H9 (cell line): ENCODE measurements at regions not wholly inside any gene's neighbourhood (a gene's known extent, or its start where the extent isn't known, plus 50 kb on each side); places are given as distances from the start of the nearest gene placed in this dataset.

Experiments used
- DNase-seq: peaks from one replicate; pipeline ENCODE4 v3.0.0-alpha.2; 2017
- H2AFZ ChIP-seq: one replicate; pipeline ENCODE4 v1.6.1; 2013; ENCODE audit warnings: mild to moderate bottlenecking, low read length, control low read depth, moderate library complexity
- H2AK5ac ChIP-seq: 2 replicates; pipeline ENCODE4 v1.6.1; 2013; ENCODE audit warnings: low read length, control low read depth, mixed read lengths; ENCODE audit not compliant: insufficient read length
- H2BK120ac ChIP-seq: one replicate; pipeline ENCODE4 v1.6.1; 2013; ENCODE audit warnings: low read depth, mild to moderate bottlenecking, low read length, control low read depth, inconsistent platforms; ENCODE audit not compliant: poor library complexity, severe bottlenecking
- H2BK12ac ChIP-seq: 2 replicates; pipeline ENCODE4 v1.6.1; 2013; ENCODE audit warnings: low read length, control low read depth, mixed read lengths, low read depth; ENCODE audit not compliant: insufficient read length
- H2BK15ac ChIP-seq: 2 replicates; pipeline ENCODE4 v1.6.1; 2013; ENCODE audit warnings: low read depth, low read length, control low read depth
- H2BK20ac ChIP-seq: one replicate; pipeline ENCODE4 v1.6.1; 2013; ENCODE audit warnings: low read depth, mild to moderate bottlenecking, low read length, control low read depth, inconsistent platforms; ENCODE audit not compliant: poor library complexity, severe bottlenecking
- H2BK5ac ChIP-seq: 2 replicates; pipeline ENCODE4 v1.6.1; 2013; ENCODE audit warnings: low read length, control low read depth, mixed read lengths; ENCODE audit not compliant: insufficient read length
- H3K14ac ChIP-seq: 2 replicates; pipeline ENCODE4 v1.6.1; 2013; ENCODE audit warnings: low read length, control low read depth; ENCODE audit not compliant: insufficient read depth
- H3K18ac ChIP-seq: 2 replicates; pipeline ENCODE4 v1.6.1; 2013; ENCODE audit warnings: low read depth, mild to moderate bottlenecking, mixed read lengths, low read length, control low read depth; ENCODE audit not compliant: insufficient read length
- H3K23ac ChIP-seq: 2 replicates; pipeline ENCODE4 v1.6.1; 2013; ENCODE audit warnings: low read length, control low read depth, mixed read lengths, low read depth; ENCODE audit not compliant: insufficient read length
- H3K23me2 ChIP-seq: 2 replicates; pipeline ENCODE4 v1.6.1; 2013; ENCODE audit warnings: low read depth, mild to moderate bottlenecking, mixed read lengths, low read length, control low read depth; ENCODE audit not compliant: insufficient read length, poor library complexity, severe bottlenecking
- H3K27ac ChIP-seq: 2 replicates; pipeline ENCODE4 v1.5.1; 2013; ENCODE audit warnings: low read length, control low read depth, mixed read lengths, low read depth; ENCODE audit not compliant: insufficient read length
- H3K27me3 ChIP-seq: 2 replicates; pipeline ENCODE4 v1.6.1; 2013; ENCODE audit warnings: low read length, control low read depth, inconsistent platforms; ENCODE audit not compliant: insufficient read depth
- H3K4ac ChIP-seq: 2 replicates; pipeline ENCODE4 v1.6.1; 2013; ENCODE audit warnings: low read depth, mild to moderate bottlenecking, control low read depth, inconsistent platforms, low read length, moderate library complexity
- H3K4me1 ChIP-seq: 2 replicates; pipeline ENCODE4 v1.6.1; 2013; ENCODE audit warnings: low read length, control low read depth, inconsistent platforms; ENCODE audit not compliant: insufficient read depth
- H3K4me2 ChIP-seq: 2 replicates; pipeline ENCODE4 v1.6.1; 2013; ENCODE audit warnings: low read length, control low read depth, mixed read lengths; ENCODE audit not compliant: insufficient read length, insufficient read depth
- H3K56ac ChIP-seq: 2 replicates; pipeline ENCODE4 v1.6.1; 2013; ENCODE audit warnings: low read depth, mild to moderate bottlenecking, mixed read lengths, low read length, control low read depth; ENCODE audit not compliant: insufficient read length
- H3K79me1 ChIP-seq: 2 replicates; pipeline ENCODE4 v1.6.1; 2013; ENCODE audit warnings: low read depth, mild to moderate bottlenecking, moderate library complexity, low read length, control low read depth, inconsistent platforms; ENCODE audit not compliant: insufficient read depth, poor library complexity, severe bottlenecking
- H3K79me2 ChIP-seq: 2 replicates; pipeline ENCODE4 v1.6.1; 2013; ENCODE audit warnings: low read length, control low read depth, inconsistent platforms; ENCODE audit not compliant: insufficient read depth
- H3K9ac ChIP-seq: 2 replicates; pipeline ENCODE4 v1.6.1; 2013; ENCODE audit warnings: low read length, control low read depth, mixed read lengths; ENCODE audit not compliant: insufficient read length; ENCODE audit errors: extremely low read depth
- H3K9me3 ChIP-seq: one replicate; pipeline ENCODE4 v1.6.1; 2013; ENCODE audit warnings: low read depth, low read length, inconsistent platforms; ENCODE audit not compliant: control insufficient read depth
- H3T11ph ChIP-seq: one replicate; pipeline ENCODE4 v1.6.1; 2013; ENCODE audit warnings: mild to moderate bottlenecking, low read length, control low read depth, inconsistent platforms
- H4K20me1 ChIP-seq: one replicate; pipeline ENCODE4 v1.6.1; 2013; ENCODE audit not compliant: control insufficient read depth, insufficient read length, insufficient read depth
- H4K5ac ChIP-seq: 2 replicates; pipeline ENCODE4 v1.6.1; 2013; ENCODE audit warnings: low read depth, mild to moderate bottlenecking, mixed read lengths, low read length, control low read depth; ENCODE audit not compliant: insufficient read length
- H4K8ac ChIP-seq: replicated peaks from 2 replicates; pipeline ENCODE4 v1.6.1; 2013; ENCODE audit warnings: low read length, control low read depth, mixed read lengths, low read depth; ENCODE audit not compliant: insufficient read length
- H4K91ac ChIP-seq: 2 replicates; pipeline ENCODE4 v1.6.1; 2013; ENCODE audit warnings: low read depth, mild to moderate bottlenecking, moderate library complexity, mixed read lengths, low read length, control low read depth; ENCODE audit not compliant: insufficient read length
- H3K27ac Mint-ChIP-seq, 3 experiments: 2 replicates in 2 of 3; 3 replicates in 1 of 3; pipeline ENCODE4 v1.8.0; 2020 to 2021; ENCODE audit warnings: mixed read lengths in 3 of 3, mild to moderate bottlenecking in 1 of 3, moderate library complexity in 1 of 3
- H3K27me3 Mint-ChIP-seq: 2 replicates; pipeline ENCODE4 v1.8.0; 2021; ENCODE audit warnings: low read depth, mild to moderate bottlenecking, moderate library complexity, mixed read lengths
- H3K36me3 Mint-ChIP-seq, 3 experiments: 2 replicates in 2 of 3; 3 replicates in 1 of 3; pipeline ENCODE4 v1.8.0; 2020 to 2021; ENCODE audit warnings: low read depth in 3 of 3, mixed read lengths in 3 of 3; ENCODE audit not compliant: insufficient read depth in 1 of 3
- H3K4me1 Mint-ChIP-seq, 2 experiments: 2 replicates each; pipeline ENCODE4 v1.8.0; 2020; ENCODE audit warnings: mixed read lengths in 2 of 2
- H3K4me3 Mint-ChIP-seq, 2 experiments: 2 replicates in 1 of 2; 3 replicates in 1 of 2; pipeline ENCODE4 v1.8.0; 2020 to 2021; ENCODE audit warnings: mild to moderate bottlenecking in 2 of 2, mixed read lengths in 2 of 2, moderate library complexity in 1 of 2
- H3K9me3 Mint-ChIP-seq, 2 experiments: 2 replicates in 1 of 2; 3 replicates in 1 of 2; pipeline ENCODE4 v1.8.0; 2020; ENCODE audit warnings: mild to moderate bottlenecking in 2 of 2, mixed read lengths in 2 of 2, moderate library complexity in 1 of 2
- WGBS: extraction: QIAGEN DNeasy Blood & Tissue Kit; methylation state at CpG from one replicate; pipeline ENCODE4 v1.1.7; 2013; ENCODE audit warnings: missing lambda C conversion rate, low lambda C conversion rate, mixed read lengths; ENCODE audit not compliant: insufficient read length; ENCODE audit errors: extremely low coverage; 5-methylcytosine and 5-hydroxymethylcytosine counted together
- TF ChIP-seq, protein P1 (sequence below): fragments of 200-600 bp; sonication (generic); conservative IDR thresholded peaks from 3 replicates; pipeline ENCODE4 v1.8.0; 2021; ENCODE audit warnings: antibody characterized with exemption, mild to moderate bottlenecking

DNA sequence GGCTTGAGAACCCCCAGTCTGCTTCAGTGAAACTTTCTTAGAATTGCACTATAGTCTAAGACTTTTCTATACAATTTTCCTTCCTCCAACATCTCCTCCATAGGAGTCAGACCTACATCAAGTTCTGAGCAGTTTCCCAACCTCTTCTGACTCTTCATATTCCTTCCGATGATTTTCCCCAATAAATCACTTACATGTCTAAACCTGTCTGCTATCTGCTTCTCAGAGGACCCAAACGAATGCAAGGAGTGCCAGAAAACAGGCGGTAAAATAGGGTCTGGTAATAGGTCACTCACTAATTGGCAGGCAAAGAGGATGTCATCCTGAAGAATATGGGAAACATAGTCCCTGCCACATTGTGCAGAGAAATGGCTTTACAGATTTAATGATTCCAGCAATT, 153.9 kb downstream of the PCDH18 start:
- Histone ChIP-seq H2BK12ac (no peak overlapping the region), H3K56ac (no peak overlapping the region), H3K79me2 (no peaks in the 10 kb centered on the region), H2BK120ac (no peak overlapping the region), H2BK5ac (no peak overlapping the region), H3K4me1 (no peaks in the 10 kb centered on the region), H3K27me3 (no peaks in the 10 kb centered on the region), H3K4ac (no peak overlapping the region), H3K4me2 (no peak overlapping the region), H3K18ac (no peak overlapping the region), H3K23me2 (no peaks in the 10 kb centered on the region), H3T11ph (no peak overlapping the region), H3K9ac (no peak overlapping the region), H2AFZ (no peak overlapping the region), H3K27ac (no peak overlapping the region), H2BK15ac (no peak overlapping the region), H2BK20ac (no peak overlapping the region), H3K79me1 (no peaks in the 10 kb centered on the region), H3K9me3 (no peaks in the 10 kb centered on the region), H4K8ac (no peak overlapping the region), H4K91ac (no peak overlapping the region), H4K20me1 (no peaks in the 10 kb centered on the region), H3K14ac (no peak overlapping the region), H3K23ac (no peak overlapping the region), H4K5ac (no peak overlapping the region), H2AK5ac (no peak overlapping the region)
- TF ChIP-seq, protein P1, sequence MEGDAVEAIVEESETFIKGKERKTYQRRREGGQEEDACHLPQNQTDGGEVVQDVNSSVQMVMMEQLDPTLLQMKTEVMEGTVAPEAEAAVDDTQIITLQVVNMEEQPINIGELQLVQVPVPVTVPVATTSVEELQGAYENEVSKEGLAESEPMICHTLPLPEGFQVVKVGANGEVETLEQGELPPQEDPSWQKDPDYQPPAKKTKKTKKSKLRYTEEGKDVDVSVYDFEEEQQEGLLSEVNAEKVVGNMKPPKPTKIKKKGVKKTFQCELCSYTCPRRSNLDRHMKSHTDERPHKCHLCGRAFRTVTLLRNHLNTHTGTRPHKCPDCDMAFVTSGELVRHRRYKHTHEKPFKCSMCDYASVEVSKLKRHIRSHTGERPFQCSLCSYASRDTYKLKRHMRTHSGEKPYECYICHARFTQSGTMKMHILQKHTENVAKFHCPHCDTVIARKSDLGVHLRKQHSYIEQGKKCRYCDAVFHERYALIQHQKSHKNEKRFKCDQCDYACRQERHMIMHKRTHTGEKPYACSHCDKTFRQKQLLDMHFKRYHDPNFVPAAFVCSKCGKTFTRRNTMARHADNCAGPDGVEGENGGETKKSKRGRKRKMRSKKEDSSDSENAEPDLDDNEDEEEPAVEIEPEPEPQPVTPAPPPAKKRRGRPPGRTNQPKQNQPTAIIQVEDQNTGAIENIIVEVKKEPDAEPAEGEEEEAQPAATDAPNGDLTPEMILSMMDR, result no peak
- Mint-ChIP-seq H3K27me3 (no peaks in the 10 kb centered on the region), H3K4me3 (no peak overlapping the region), H3K27ac (no peak overlapping the region), H3K4me1 (peaks cover 0 to 8% of the 10 kb centered on the region in 2 experiments; a peak in 2 of 4 replicates), H3K9me3 (no peaks in the 10 kb centered on the region), H3K36me3 (no peaks in the 10 kb centered on the region)
- WGBS, result no CpG with 5 or more reads among the region's 3 CpGs
- DNase-seq, result no peak
